ENCODE measurements at regions not wholly inside any gene's neighbourhood (a gene's known extent, or its start where the extent isn't known, plus 50 kb on each side); places are given as distances from the start of the nearest gene placed in this dataset.

DNA sequence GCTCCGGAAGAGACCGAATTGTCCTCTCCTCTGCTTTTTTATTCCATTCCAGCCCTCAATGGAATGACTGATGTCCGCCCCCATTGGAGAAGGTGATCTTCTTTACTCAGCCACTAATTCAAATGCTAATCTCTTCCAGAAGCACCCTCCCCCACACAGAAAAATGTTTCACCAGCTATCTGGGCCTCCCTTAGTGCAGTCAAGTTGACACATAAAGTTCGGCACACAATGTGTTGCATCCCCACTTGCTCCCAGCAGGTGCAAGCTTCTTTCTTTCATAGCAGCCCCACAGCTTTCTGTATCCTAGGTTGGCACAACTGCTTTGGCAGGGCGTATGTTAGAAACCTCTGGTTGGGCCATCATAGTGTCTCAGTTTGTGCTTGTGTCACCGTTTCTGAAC, 73.3 kb upstream of the TLR3 start:
- Histone ChIP-seq H3K9me3 (no peaks in the 10 kb centered on the region), H3K27ac (no peak overlapping the region), H3K4me1 (ENCODE audit: insufficient read depth) (peaks cover 4% of the 10 kb centered on the region), H3K36me3 (no peaks in the 10 kb centered on the region), H3K4me3 (no peak overlapping the region), H3K27me3 (no peaks in the 10 kb centered on the region)
- DNase-seq: no peak
- intact Hi-C loops (cut with DNase I): no loop called here
- 80 to 94% (median 85%) methylated on average over 6 of the region's 6 CpGs for WGBS, 3 donors
- TF ChIP-seq, protein P1, sequence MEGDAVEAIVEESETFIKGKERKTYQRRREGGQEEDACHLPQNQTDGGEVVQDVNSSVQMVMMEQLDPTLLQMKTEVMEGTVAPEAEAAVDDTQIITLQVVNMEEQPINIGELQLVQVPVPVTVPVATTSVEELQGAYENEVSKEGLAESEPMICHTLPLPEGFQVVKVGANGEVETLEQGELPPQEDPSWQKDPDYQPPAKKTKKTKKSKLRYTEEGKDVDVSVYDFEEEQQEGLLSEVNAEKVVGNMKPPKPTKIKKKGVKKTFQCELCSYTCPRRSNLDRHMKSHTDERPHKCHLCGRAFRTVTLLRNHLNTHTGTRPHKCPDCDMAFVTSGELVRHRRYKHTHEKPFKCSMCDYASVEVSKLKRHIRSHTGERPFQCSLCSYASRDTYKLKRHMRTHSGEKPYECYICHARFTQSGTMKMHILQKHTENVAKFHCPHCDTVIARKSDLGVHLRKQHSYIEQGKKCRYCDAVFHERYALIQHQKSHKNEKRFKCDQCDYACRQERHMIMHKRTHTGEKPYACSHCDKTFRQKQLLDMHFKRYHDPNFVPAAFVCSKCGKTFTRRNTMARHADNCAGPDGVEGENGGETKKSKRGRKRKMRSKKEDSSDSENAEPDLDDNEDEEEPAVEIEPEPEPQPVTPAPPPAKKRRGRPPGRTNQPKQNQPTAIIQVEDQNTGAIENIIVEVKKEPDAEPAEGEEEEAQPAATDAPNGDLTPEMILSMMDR (IDR thresholded peaks at IDR 0.05): no peak
- no peak for TF ChIP-seq POLR2A (IDR thresholded peaks at IDR 0.05)
- no peak for TF ChIP-seq EP300 (IDR thresholded peaks at IDR 0.05)

DNA sequence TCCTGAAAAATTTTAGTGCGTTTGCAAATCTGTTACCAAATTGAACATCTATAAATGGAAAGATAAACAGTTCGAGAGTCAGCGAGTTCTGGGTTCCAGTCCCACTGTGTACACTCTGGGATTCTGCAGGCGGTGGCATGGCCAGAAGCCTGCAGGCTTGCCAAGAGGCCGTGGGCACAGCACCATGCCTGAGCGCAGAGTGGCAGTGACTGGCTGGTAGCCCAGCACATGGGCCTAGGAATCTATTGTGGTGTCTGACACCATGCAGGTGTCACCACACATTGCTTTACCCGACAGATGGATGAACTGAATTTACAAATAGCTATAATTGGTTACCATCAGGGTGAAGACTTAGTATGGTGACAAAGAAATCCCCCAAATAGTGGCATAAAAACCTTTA, 71.7 kb upstream of the TLR3 start:
- Histone ChIP-seq H3K4me1 (ENCODE audit: insufficient read depth) (peaks cover 4% of the 10 kb centered on the region), H3K27ac (no peak overlapping the region), H3K9me3 (no peaks in the 10 kb centered on the region), H3K36me3 (no peaks in the 10 kb centered on the region), H3K27me3 (no peaks in the 10 kb centered on the region), H3K4me3 (no peak overlapping the region)
- TF ChIP-seq, protein P1 (IDR thresholded peaks at IDR 0.05): no peak
- no peak for TF ChIP-seq EP300 (IDR thresholded peaks at IDR 0.05)
- TF ChIP-seq POLR2A (IDR thresholded peaks at IDR 0.05): no peak
- no peak for DNase-seq
- 88 to 92% (median 89%) methylated on average over 7 of the region's 7 CpGs for WGBS, 3 donors
- intact Hi-C loops (cut with DNase I): no loop called here

DNA sequence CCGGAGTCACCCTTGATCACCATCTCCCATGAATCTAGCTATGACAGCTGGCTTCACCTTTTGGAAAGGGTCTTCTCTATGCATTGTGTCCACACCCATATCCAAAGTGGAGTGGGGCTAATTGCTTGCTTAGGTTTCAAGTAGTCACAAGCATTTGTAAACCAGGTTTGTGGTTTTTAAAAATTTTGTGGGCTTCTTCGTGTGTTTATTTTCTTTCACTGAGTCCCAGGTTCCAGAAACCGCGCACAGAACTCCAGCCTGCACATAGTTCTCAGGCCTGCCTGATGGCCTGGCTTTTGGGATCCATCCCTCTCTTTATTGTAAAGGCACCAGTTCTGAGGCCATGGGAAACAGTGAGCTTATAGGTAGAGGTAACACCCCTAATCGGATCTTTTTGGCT, 70.2 kb upstream of the TLR3 start:
- Histone ChIP-seq H3K9me3 (no peaks in the 10 kb centered on the region), H3K27ac (no peak overlapping the region), H3K27me3 (no peaks in the 10 kb centered on the region), H3K36me3 (no peaks in the 10 kb centered on the region), H3K4me1 (ENCODE audit: insufficient read depth) (peaks cover 4% of the 10 kb centered on the region), H3K4me3 (no peak overlapping the region)
- 46 to 70% (median 48%) methylated on average over 5 of the region's 5 CpGs for WGBS, 3 donors
- intact Hi-C loops (cut with DNase I): no loop called here
- no peak for DNase-seq
- no peak for TF ChIP-seq EP300 (IDR thresholded peaks at IDR 0.05)
- TF ChIP-seq, protein P1 (IDR thresholded peaks at IDR 0.05): no peak
- TF ChIP-seq POLR2A (IDR thresholded peaks at IDR 0.05): no peak

DNA sequence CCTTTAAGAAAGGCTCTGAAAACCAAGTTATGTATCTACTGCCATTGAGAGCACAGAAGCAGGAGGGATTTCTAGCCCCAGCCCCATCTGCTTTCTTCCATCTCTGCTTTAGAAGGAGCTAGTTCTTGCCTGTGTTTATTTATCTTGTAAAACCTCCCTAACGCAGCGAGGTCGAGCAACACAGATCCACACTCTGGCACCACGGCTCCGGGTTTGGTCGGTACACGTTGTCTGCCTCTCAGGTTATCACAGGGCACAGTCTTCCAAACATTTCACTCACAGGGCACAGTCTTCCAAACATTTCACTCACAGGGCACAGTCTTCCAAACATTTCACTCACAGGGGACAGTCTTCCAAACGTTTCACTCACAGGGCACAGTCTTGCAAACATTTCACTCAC, 69.7 kb upstream of the TLR3 start:
- WGBS, 3 donors: 5 to 24% (median 7%) methylated on average over 8 of the region's 8 CpGs
- TF ChIP-seq EP300 (IDR thresholded peaks at IDR 0.05): no peak
- TF ChIP-seq POLR2A (IDR thresholded peaks at IDR 0.05): no peak
- TF ChIP-seq, protein P1 (IDR thresholded peaks at IDR 0.05): no peak
- H3K27ac ChIP-seq: no peak overlapping the region

DNA sequence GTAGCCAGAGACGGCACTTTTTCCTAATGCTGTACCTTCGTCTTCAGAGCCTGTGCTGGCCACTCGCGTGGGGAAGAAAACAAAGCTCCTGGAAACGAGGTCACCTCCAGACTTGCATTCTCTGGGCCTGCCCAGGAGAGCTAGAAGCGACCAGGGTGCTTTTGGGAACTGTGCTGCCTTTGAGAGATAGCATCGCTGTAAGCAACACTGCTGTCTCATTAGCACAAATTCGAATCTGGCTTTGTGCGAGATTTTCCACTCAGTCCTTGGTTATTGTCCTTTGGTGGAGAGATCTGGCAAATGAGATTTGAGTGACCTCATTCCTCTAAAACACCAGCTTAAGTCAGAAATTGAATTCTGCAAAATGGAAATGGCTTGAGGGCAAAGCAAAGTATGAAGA, 66.1 kb upstream of the TLR3 start:
- 86 to 92% (median 90%) methylated on average over 9 of the region's 9 CpGs for WGBS, 3 donors
- no peaks in the 10 kb centered on the region for H3K9me3 ChIP-seq
- no peak for DNase-seq
- H3K27me3 ChIP-seq: no peaks in the 10 kb centered on the region
- no peak overlapping the region for H3K4me3 ChIP-seq
- H3K27ac ChIP-seq: no peak overlapping the region
- H3K4me1 ChIP-seq (ENCODE audit: insufficient read depth): peaks cover 4% of the 10 kb centered on the region
- intact Hi-C loops (cut with DNase I): no loop called here
- no peaks in the 10 kb centered on the region for H3K36me3 ChIP-seq
- TF ChIP-seq, protein P1 (IDR thresholded peaks at IDR 0.05): no peak

More for the DNA sequence above, 69.7 kb upstream of the TLR3 start:
- intact Hi-C loops (cut with DNase I): no loop called here
- Histone ChIP-seq H3K27me3 (no peaks in the 10 kb centered on the region), H3K36me3 (no peaks in the 10 kb centered on the region), H3K4me3 (no peak overlapping the region), H3K4me1 (ENCODE audit: insufficient read depth) (peaks cover 4% of the 10 kb centered on the region), H3K9me3 (no peaks in the 10 kb centered on the region)
- no peak for DNase-seq

Data from ovary (tissue), 7 donors.